Medulla oblongata (tissue), 1 donor: ENCODE measurements at regions not wholly inside any gene's neighbourhood (a gene's known extent, or its start where the extent isn't known, plus 50 kb on each side); places are given as distances from the start of the nearest gene placed in this dataset.

Experiments used
- DNase-seq: peaks from one replicate; pipeline ENCODE4 v3.0.0-alpha.2; 2015; ENCODE audit errors: extremely low spot score

DNA sequence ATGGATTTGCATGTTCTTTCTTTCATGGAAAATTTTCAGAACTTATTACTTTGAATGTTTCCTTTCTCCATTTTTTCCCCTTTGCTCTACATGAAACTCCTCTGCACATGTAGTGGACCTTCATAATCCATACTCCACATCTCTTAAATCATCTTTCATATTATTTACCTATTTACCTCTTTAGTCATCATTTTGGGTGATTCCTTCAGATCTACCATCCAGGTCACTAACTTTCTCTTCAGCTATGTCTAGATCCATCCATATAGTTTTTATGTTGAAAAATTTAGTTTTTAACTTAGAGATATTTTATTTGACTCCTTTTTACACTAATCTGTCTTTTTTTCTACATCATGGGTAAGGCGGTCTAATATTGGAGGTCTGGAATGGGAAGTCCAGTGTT is 586.6 kb downstream of the NR2F1-AS1 start:
- no peak for DNase-seq

GRCh38 chr5:92992073-92992472 is 588.9 kb downstream of the NR2F1-AS1 start:
- DNase-seq = no peak

DNA sequence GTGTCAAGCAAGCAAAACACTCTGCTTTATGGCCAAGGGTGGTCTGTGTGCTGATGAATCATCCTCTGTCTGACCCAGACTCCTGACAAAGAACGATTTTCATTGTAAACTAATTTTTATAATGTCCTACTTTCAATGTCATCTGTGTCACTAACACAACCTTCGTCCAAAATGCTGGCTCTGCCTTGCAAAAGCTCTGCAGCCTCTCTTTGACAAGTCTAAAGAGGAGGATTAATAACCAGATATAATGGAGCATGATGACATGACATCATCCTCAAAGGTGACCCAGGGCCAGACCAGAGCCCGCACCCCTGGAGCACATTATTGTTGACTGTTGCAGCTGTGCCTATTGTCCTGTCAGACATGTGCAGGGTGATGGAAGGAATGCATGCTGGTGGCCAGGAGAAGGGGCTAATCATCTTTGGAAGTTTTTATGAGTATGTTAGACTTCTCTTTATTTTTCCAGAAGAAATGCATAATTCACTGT is 589.4 kb downstream of the NR2F1-AS1 start:
- DNase-seq = no peak

- DNase-seq = no peak
Observed at GRCh38 chr5:92990771-92991170, 590.2 kb downstream of the NR2F1-AS1 start.

DNA sequence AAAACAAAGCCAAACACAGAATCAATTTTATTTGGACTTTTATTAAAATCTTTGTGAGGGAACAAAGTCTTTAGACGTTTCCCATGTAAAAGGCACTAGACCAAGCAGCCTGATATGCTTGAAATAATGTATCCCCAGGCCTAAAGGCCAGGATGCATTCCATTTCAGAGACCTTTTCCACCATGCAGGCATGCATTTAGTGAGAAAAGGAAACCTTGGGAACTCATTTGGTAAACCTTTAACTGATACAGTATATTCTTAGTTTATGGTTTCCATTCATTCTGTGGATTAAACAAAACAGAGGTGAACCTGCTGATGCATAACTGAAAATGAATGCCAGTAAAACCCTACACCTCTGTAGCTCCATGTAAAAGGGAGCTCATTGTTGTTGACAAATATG is 600.0 kb downstream of the NR2F1-AS1 start:
- no peak for DNase-seq

- DNase-seq = no peak
Observed at GRCh38 chr5:92980491-92980890, 600.5 kb downstream of the NR2F1-AS1 start.

DNA sequence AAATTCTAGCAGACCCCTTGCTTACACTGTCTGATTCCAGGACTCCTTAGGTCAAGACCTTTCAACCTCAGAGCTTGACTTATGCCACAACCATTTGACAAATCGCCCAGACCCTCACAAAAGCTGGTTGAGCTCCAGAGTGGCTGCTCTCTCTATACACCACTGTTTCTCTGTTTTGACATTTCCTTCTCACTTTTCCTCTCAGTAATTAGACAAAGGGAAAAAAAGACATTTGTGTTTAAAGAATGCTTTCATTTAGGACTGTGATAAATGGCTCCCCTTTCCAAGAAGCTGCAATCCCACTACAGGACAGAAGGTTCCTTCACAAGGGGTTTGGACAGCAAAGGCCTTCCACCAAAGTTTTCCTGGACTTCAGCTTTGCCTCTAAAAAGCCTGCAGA is 601.3 kb downstream of the NR2F1-AS1 start:
- DNase-seq = peak; percentile 61

DNA sequence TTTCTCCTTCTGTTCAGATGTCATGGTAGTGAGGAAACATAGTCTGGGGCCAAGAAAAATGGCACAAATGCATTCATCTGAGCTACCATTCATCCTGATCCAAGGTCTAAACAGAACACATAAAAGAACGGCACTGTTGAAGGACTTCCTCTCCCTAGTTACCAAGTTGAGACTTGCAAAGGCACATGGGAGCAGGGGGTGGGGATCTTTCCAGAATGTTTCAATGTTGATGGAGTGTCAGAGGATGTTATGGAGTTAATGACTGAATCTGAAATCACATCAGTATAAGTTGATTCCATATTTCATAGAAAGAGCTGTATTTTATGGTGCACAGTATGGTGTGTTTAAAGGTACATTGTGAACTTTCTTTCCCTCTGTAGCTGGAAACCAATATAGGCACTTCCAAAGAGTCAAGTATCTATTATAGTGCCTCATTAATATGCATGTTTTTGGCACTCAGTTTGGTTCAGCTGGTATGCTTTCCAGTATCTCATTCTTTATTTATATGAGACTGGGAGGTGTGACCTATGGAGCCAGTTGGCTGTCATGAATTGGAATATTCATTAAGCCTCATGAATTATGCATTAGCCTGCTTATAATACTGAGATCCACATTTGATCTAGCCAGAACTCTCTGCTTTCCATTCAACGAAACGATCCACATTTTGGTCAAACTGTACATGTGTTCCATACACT is 603.0 kb downstream of the NR2F1-AS1 start:
- peak; percentile 84 for DNase-seq

DNA sequence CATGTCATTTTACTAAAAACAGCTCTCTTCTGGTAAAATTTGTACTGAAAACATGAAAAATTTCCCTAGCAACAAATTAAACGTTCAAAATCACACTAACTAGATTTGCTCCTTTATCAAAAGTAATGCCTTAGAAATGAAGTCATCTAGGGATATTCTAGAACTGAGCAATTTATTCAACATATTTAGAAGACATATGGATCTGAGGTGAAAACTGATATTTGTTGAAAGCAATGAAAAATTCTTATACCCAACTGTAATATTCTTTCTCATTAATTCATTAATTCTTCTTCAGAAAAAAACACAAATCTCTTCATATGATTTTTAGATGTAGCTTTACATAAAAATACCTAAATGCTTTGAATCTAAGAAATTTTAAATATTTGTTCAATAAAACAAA is 604.9 kb downstream of the NR2F1-AS1 start:
- no peak for DNase-seq

- peak; percentile 90 for DNase-seq
Observed at GRCh38 chr5:92969781-92970237, 611.2 kb downstream of the NR2F1-AS1 start.

DNA sequence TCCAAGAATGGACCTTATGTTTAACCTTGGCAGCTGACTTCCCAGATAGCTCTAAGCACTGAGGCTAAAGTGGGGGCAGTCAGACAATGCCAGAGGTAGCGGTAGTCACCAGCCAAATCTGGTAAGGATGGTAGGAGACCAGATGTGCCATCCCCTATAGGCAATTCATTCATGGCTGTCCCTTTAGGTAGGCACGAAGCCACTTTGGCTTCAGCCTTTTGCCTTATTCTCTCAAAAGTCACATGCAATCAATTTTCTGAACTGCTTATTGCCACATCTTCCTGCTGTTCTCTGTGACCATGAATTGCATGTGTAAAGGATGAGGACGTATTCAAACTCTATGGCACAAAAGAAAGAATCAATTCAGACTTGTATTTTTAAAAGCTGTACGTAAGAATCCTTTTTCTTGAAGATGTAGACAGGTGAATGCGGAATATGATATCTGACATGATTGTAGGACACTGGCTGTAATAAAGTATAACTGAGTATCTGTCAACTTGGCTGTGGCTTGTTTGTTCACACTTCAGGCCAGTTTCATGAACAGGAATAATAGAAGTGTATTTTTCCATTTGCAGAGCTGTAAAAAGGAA is 611.7 kb downstream of the NR2F1-AS1 start:
- DNase-seq = peak; percentile 37

- DNase-seq = no peak
Observed at GRCh38 chr5:92963800-92964199, 617.2 kb downstream of the NR2F1-AS1 start.

DNA sequence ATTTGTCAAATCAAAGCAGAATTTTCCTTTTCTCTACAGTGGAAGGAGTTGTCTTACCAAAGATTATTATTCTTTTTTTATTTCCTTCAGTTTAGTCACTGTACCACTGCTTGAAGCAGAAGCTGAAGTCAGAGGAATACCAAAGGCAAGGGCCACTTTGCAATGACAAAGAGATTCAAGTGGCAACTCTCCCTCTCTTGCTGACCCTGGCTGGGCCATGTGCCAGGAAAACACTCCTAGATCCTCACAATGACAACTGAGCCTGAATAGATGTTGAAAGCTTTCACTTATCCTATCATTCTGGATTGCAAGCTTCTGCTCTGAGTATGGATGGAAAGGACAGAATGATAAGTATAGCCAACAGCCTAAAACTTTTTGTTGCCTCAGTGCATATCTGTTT is 618.3 kb downstream of the NR2F1-AS1 start:
- peak; percentile 73 for DNase-seq

GRCh38 chr5:92956886-92957285 is 624.1 kb downstream of the NR2F1-AS1 start:
- no peak for DNase-seq

DNA sequence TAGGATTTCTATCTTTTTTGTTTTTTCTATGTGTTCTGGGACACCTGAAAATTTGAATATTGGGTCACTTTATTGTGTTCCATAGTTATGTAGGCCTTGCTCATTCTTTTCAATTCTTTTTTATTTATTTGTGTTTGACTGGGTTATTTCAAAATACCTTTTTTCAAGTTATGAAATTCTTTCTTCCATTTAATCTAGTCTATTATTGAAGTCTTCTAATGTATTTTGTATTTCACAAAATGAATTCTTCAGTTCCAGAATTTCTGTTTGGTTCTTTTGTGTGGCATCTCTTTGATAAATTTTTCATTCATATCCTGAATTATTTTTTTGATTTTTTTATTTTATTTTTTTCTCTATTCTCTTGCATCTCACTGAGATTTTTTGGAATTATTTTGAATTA is 628.8 kb downstream of the NR2F1-AS1 start:
- DNase-seq = no peak

- no peak for DNase-seq
Observed at GRCh38 chr5:92951746-92952145, 629.3 kb downstream of the NR2F1-AS1 start.

DNA sequence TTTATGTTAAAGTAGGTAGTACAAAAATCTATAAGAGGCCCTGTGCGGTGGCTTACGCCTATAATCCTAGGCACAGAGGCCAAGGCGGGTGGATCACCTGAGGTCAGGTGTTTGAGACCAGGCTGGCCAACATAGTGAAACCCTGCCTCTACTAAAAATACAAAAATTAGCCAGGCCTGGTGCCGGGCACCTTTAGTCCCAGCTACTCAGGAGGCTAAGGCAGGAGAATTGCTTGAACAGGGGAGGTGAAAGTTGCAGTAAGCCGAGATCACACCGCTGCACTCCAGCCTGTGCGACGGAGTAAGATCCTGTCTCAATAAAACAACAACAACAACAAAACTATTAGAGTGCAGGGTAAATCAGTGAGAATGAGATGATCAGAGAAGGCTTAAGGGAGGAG is 634.5 kb downstream of the NR2F1-AS1 start:
- no peak for DNase-seq

DNA sequence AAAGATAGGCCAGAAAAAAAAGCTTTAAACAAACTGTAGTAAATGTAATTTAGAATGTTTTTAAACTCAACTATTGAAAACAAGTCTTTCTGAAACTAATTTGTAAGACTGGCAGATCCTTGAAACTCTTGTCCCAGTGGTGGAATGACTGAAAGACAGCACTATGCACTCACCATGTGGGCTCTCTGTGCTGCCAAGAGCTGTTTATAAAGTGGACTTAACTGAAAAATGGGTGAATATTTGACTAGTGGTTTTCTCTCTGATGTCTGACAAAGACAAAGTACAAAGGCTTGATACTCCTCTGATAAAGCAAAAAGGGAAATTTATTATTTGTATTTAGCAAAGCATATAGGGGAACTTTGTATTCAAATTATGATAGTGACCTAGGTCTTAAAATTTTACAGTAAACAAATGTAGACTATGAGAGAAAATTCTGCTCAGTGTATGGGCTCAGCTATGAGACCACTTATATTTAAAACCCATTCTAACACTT is 635.4 kb downstream of the NR2F1-AS1 start:
- DNase-seq = peak; percentile 62

DNA sequence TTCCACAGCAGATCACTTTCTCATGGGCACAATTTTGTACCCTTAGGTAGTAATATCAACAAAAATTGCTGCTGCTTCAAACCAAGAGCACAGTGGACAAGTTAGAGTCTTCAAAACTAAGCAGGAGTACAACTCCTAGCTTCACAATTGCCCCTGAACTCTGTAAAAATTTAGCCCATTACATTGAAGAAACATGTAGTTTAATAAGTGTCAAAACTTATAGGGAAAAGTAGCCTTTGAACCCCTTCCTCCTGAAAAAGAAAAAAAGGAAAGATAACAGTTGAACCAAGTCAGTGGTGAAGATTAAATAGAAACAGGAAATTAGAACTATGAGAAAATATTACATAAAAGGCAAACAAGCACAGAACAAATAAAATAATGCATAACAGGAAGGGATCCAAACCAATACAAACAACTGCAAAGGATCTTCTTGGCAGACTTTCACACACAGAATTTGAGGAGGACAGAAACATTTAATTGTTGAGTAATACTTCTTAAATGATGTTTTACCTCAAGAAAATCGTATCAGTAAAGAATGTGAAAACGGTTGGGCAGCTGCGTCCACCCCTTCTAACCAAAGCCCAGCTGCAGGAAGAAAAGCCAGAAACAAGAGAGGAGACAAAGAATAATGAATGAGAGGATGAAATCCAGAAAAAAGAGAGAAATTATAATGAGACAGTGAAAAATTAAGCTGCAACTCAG is 636.0 kb downstream of the NR2F1-AS1 start:
- DNase-seq = peak; percentile 29

DNA sequence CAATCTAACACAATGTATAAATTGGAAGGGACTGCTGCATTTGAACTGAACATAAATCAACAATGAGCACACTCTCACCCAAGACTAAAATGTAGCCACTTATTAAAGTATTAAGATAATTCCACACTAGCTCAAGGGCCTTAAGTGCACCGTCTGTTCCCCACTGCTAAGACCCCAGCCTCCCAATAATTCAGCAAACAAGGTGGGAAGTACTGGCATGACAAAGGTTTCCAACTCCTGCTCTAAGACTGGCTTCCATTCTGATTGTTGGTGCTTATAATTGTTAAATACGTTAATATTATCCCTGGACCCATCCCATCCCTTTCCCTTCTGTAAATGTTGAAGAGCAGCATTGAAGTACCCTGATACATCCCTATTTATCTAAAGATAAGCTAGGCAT is 636.7 kb downstream of the NR2F1-AS1 start:
- no peak for DNase-seq

DNA sequence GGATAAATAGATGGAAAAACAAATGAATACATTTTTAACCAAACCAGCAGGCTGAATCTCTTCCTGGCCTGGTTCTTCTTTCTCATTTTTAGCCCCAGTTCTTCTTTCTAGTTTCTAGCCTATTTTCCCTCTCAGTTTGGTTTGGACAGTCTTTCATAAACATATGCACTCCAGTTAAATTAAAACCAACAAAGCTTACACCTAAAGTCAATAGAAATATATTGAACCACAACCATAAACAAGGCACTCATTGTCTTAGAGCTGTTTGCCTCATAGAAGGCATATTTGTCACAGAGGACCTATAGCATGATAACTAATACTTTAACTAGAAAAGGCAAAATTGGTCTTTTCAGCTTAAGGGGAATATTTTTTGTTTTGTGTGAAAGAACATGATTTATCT is 638.3 kb downstream of the NR2F1-AS1 start:
- no peak for DNase-seq

DNA sequence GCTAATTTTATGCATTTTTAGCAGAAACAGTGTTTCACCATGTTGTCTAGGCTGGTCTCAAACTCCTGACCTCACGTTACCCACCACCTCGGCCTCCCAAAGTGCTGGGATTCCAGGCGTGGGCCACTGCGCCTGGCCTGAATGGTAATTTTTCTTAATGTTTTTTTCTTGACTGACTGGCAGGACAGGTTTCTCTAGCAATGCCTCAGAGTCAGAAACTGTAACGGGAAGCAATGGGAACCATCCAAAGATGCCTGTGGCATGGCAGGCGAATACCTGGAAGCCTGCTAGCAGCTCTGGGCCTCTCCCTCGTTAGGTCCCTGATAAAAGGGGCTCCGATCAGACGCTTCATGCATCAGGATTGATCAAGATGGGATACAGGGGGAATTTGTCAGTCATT is 639.2 kb downstream of the NR2F1-AS1 start:
- no peak for DNase-seq

GRCh38 chr5:92939428-92939827 is 641.6 kb downstream of the NR2F1-AS1 start:
- peak; percentile 42 for DNase-seq
